ENCODE measurements at regions not wholly inside any gene's neighbourhood (a gene's known extent, or its start where the extent isn't known, plus 50 kb on each side); places are given as distances from the start of the nearest gene placed in this dataset.

- Mint-ChIP-seq H3K36me3 (ENCODE audit: insufficient read depth, unreplicated experiment) (no peaks in the 10 kb centered on the region), H3K27ac (ENCODE audit: unreplicated experiment) (no peak overlapping the region), H3K9me3 (ENCODE audit: unreplicated experiment) (peaks cover 10% of the 10 kb centered on the region), H3K4me3 (ENCODE audit: unreplicated experiment) (no peak overlapping the region), H3K4me1 (ENCODE audit: low read depth, unreplicated experiment) (no peaks in the 10 kb centered on the region), H3K27me3 (ENCODE audit: insufficient read depth, unreplicated experiment) (peaks cover 14% of the 10 kb centered on the region)
- Histone ChIP-seq H3K9me3 (no peaks in the 10 kb centered on the region), H3K27me3 (replicated peaks; ENCODE audit: control insufficient read depth, insufficient read depth, low read length) (no peaks in the 10 kb centered on the region), H3K36me3 (ENCODE audit: control insufficient read depth, insufficient read depth, low read length) (no peaks in the 10 kb centered on the region), H3K4me1 (no peaks in the 10 kb centered on the region), H3K4me3 (ENCODE audit: low read depth, low read length) (no peak overlapping the region)
- no peak for DNase-seq
- intact Hi-C loops (cut with micrococcal nuclease; ENCODE audit: unreplicated experiment) = loop anchor here (10.0 kb wide), 1 partner anchor 251 kb away; no protein-coding TSS in a partner anchor
- CTCF ChIA-PET = no interaction called here
- POLR2A ChIA-PET = no interaction called here
- no TSS peak for BruUV-seq (replicated peaks)
- TF ChIP-seq CTCF (IDR thresholded peaks at IDR 0.05; ENCODE audit: insufficient read depth in 1 of 2, low read depth in 1 of 2, low read length in 1 of 2, severe bottlenecking in 1 of 2, unreplicated experiment in 1 of 2) = no peak
Measured at GRCh38 chr4:24164054-24164693, 274.3 kb upstream of the PPARGC1A start.

- no peak overlapping the region for H3K27ac Mint-ChIP-seq (ENCODE audit: unreplicated experiment)
- H3K4me1 ChIP-seq = no peaks in the 10 kb centered on the region
- no peaks in the 10 kb centered on the region for H3K36me3 Mint-ChIP-seq (ENCODE audit: insufficient read depth, unreplicated experiment)
- no peak for DNase-seq
- no peaks in the 10 kb centered on the region for H3K4me1 Mint-ChIP-seq (ENCODE audit: low read depth, unreplicated experiment)
- no peaks in the 10 kb centered on the region for H3K9me3 ChIP-seq
- TF ChIP-seq CTCF (IDR thresholded peaks at IDR 0.05; ENCODE audit: insufficient read depth in 1 of 2, low read depth in 1 of 2, low read length in 1 of 2, severe bottlenecking in 1 of 2, unreplicated experiment in 1 of 2) = no peak
- peaks cover 10% of the 10 kb centered on the region for H3K9me3 Mint-ChIP-seq (ENCODE audit: unreplicated experiment)
- H3K4me3 ChIP-seq (ENCODE audit: low read depth, low read length) = no peak overlapping the region
- H3K27me3 ChIP-seq (replicated peaks; ENCODE audit: control insufficient read depth, insufficient read depth, low read length) = no peaks in the 10 kb centered on the region
- ChIA-PET POLR2A (no interaction called here), CTCF (no interaction called here)
- peaks cover 15% of the 10 kb centered on the region for H3K27me3 Mint-ChIP-seq (ENCODE audit: insufficient read depth, unreplicated experiment)
- no peak overlapping the region for H3K4me3 Mint-ChIP-seq (ENCODE audit: unreplicated experiment)
- no peaks in the 10 kb centered on the region for H3K36me3 ChIP-seq (ENCODE audit: control insufficient read depth, insufficient read depth, low read length)
- intact Hi-C loops (cut with micrococcal nuclease; ENCODE audit: unreplicated experiment) = loop anchor here (10.0 kb wide), 1 partner anchor 251 kb away; no protein-coding TSS in a partner anchor
- no TSS peak for BruUV-seq (replicated peaks)
Measured at GRCh38 chr4:24163314-24163713, 273.5 kb upstream of the PPARGC1A start.

GRCh38 chr4:24160358-24160757 is 270.5 kb upstream of the PPARGC1A start:
- Histone ChIP-seq H3K9me3 (no peaks in the 10 kb centered on the region), H3K4me1 (no peaks in the 10 kb centered on the region), H3K27me3 (replicated peaks; ENCODE audit: control insufficient read depth, insufficient read depth, low read length) (no peaks in the 10 kb centered on the region), H3K36me3 (ENCODE audit: control insufficient read depth, insufficient read depth, low read length) (no peaks in the 10 kb centered on the region), H3K4me3 (ENCODE audit: low read depth, low read length) (no peak overlapping the region)
- CTCF ChIA-PET = no interaction called here
- intact Hi-C loops (cut with micrococcal nuclease; ENCODE audit: unreplicated experiment) = loop anchor here (10.0 kb wide), 1 partner anchor 254 kb away; no protein-coding TSS in a partner anchor
- BruUV-seq (replicated peaks) = no TSS peak
- Mint-ChIP-seq H3K27ac (ENCODE audit: unreplicated experiment) (no peak overlapping the region), H3K4me1 (ENCODE audit: low read depth, unreplicated experiment) (no peaks in the 10 kb centered on the region), H3K9me3 (ENCODE audit: unreplicated experiment) (peaks cover 10% of the 10 kb centered on the region), H3K4me3 (ENCODE audit: unreplicated experiment) (no peak overlapping the region), H3K27me3 (ENCODE audit: insufficient read depth, unreplicated experiment) (peaks cover 24% of the 10 kb centered on the region), H3K36me3 (ENCODE audit: insufficient read depth, unreplicated experiment) (no peaks in the 10 kb centered on the region)
- POLR2A ChIA-PET = no interaction called here
- DNase-seq = no peak
- TF ChIP-seq CTCF (IDR thresholded peaks at IDR 0.05; ENCODE audit: insufficient read depth in 1 of 2, low read depth in 1 of 2, low read length in 1 of 2, severe bottlenecking in 1 of 2, unreplicated experiment in 1 of 2) = no peak
